Endothelial cell of hepatic sinusoid (primary cell): ENCODE measurements at regions not wholly inside any gene's neighbourhood (a gene's known extent, or its start where the extent isn't known, plus 50 kb on each side); places are given as distances from the start of the nearest gene placed in this dataset.
"Not testable (repeated sequence)": the region's sequence is repeated elsewhere in the genome, so short reads cannot be mapped to it uniquely, and the experiment has no call there.

Experiments
- in situ Hi-C: cut with HindIII; loops from 2 replicates; pipeline ENCODE4 v1.10.0; 2017; ENCODE audit warnings: low sequenced_read_pairs

DNA sequence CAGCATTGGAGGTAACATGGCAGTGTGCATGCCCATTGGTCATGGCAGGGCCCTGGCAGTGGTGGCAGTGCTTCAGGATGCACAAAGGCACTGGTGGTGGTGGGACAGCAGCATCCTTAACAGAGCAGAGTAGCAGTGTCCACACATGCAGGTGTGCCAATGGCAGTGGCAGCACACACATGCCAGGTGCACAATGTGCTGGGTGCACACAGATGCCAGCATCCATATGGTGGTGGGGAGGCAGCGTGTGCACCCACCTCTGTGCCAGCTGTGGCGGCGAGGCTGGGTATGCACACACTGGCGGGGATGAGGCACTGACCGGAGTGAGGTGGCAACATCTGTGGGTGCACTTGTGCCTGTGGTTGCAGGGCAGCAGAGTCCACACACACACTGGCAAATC lies 150.6 kb downstream of the SI start:
- in situ Hi-C loops, result no loop called here

DNA sequence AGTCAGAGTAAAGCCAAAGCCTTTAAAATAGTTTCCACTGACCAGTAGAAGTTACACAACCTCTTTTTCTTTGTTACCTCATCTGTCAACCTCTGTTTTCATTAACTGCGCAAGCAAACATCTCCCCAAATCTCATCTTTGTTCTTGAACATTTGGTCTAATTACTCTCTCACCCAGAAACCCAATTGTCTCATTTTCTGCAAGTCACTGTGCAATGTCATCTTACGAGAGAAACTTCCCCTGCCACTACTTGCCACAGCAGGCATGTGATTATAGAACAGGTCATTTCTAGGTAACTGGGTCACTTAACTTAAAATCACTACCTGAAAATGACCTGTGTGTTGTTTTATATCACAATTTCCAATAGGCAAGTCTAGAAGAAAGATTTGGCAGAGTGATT lies 159.4 kb downstream of the SI start:
- in situ Hi-C loops, result no loop called here

DNA sequence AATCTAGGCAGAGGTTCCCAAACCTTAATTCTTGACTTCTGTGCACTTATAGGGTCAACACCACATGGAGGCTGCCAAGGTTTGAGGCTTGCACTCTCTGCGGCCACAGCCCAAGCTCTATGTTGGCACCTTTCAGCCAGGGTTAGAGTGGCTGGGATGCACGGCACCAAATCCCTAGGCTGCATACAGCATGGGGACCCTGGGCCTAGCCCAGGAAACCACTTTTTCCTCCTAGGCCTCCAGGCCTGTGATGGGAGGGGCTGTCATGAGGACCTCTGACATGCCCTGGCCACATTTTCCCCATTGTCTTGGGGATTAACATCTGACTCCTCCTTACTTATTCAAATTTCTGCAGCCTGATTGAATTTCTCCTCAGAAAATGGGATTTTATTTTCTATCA lies 165.4 kb downstream of the SI start:
- in situ Hi-C loops, result no loop called here

DNA sequence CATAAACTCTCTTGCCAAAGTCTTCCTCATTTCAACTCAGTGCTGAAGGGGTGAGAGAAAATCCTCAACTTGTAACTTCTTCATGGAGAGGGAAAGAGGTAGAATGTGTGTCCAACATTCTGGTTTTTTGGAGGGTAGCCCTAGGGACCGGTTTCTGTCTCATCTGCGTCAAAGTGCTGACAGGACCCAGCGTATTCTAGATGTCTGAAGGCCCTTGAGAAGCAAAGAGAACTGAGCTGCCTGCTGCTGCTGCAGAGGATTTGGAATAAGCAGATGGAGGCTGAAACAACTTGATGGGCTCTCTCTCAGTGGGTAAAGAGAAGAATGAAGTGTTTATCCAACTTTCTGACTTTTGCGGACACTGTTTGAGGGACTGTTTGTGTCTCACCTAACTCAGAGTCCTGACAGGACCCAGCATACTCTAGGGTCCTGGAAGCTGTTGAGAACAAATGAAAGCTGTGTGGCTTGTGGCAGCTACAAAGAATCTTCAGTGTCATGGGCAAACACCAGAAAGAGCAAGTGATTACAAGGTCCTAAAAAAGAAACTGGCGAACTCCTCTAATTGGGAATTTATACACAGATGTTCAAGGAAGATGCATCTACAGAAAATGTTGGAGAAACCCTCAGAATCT lies 174.4 kb downstream of the SI start:
- in situ Hi-C loops, result no loop called here

DNA sequence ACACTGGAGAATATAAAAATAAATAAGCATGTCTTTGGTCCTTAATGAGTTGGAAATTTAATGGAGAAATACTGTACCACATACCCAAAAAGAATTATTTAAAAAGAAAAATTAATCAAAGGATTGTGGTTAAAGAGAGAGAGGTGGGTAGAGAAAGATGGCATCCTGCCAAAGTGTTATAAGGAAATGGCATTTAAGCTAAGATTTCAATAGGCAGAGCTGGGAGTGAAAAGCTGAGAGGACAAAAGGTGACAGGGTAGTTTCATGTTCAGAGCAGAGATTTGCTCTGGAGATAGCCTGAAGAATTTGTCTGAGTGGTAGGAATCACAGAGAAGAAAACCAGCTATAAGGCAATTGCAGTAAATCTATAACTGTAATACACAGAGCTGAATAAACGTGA lies 181.0 kb downstream of the SI start:
- in situ Hi-C loops, result no loop called here

DNA sequence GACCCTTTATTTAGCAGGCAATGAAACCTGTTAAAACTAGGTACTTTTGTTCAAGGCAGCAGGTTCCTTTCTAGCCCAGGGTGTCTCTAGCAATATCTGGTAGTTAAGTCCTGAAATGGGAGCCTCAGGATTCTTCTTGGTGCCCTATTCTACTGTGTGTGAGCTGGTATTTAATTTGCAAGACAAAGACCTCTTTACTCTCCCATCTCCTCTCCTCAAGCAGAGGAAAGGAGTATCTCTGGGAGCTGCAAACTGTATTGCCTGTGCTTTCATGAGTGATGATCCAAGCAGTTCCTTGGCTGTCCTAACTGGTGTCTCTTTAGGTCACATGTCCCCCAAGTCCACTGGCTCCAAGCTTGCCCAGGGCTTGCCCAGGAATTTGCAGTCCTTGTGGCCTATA lies 188.2 kb downstream of the SI start:
- in situ Hi-C loops, result no loop called here

DNA sequence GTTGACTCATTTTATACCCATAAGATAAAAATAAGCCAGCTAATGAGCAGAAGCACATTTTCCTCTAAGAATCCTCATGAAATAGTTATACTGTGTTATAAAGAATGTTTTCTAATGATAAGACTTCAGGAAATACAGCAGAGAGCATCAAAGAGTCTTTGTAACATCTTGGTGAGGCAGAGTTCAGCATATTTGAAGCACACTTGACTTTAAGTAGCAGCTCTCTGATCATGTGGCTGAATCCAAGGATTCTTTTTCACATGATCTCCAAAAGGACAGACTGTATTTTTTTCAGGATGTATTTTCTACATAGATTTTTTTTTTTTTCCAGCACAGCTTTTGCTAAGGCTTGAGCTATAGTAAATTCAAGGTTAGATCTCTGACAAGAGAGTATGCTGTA lies 195.1 kb downstream of the SI start:
- in situ Hi-C loops, result no loop called here

DNA sequence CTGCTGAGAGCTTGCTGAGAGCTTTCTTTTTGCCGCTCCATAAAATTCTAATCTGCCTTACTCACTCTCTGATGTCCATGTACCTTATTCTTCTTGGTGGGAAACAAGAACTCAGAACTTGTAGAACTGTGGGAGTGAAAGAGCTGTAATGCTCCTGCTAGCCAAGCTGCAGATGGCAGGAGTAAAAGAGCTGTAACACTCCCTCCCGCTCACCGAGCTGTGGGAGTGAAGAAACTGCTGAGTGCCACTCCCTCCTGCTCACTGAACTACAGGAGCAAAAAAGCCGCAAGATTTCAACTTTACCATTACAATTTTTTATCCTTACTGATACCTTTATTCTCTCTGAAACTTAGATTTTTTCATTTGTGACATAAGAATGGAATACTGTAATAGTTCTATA lies 199.1 kb downstream of the SI start:
- in situ Hi-C loops, result no loop called here

DNA sequence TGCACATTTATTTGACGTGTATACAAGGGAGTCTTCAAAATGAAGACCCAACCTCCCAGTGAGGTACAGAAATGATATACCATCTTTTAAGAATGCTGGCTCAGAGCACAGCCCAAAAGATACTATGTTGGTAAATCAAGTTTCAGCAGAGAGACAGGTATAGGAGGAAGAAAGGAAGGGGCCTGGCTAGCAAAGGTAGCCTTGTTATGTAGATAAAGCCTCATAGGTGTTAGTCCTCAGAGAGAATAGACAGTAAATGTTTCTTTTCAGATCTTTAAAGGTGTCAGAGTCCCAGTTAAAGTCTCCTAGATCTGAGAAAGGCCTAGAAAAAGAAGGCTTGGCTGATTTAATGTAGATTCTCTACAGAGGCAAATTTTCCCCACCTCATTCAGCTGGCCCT lies 213.8 kb downstream of the SI start:
- in situ Hi-C loops, result no loop called here

DNA sequence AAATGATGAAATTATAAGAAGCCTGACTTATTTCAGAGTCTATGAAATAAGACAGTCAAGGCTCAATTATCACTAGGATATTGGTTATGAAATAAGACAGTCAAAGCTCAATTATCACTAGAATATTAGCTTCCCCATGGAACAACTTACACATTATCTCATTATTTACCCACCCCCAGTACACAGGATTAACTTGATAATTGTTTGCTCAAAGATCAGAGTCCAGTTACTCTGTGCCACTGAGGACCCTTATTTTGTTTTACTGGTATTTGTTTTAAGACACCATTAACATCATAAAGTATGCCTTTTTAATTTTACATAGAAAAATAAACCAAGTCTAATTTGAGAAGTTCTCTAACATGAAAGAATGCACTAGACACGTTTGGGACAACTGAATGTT lies 225.4 kb downstream of the SI start:
- in situ Hi-C loops, result no loop called here

DNA sequence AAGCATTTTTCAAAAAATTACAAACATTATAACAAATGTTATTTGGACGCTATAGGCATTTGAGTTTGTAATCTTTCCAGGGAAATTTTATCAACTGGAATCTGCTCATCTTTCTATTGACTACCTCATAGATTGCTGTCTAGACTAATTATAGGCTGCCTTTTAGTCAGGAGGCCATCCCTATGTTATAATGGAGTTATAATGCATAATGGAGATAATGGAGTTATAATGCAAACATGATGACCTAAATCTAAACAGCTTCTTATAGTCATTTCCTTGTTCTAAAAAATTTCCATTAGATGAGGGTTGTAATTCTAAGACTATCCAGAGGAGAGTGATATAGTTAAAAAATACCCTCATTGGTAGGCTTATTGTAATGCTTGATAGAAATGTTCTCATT lies 226.4 kb downstream of the SI start:
- in situ Hi-C loops, result no loop called here

DNA sequence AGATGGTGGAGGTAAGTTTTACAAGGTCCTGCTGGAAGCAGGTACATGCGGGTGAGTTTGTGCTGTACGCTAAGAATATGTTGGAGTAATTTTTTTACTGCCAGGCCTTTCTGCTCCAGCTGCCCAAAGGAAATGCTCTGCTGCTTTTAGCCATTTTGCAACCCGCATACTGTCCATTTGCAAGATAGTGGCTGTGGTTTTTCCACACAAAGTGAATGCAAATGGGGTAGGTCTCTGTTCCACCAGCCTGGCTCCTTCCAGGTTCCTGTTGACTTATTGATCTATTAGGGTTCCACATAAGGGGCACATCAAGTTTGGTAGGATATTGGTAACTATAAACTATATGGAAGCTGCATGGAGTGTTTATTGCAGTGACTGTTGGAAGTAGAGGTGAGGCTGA lies 227.1 kb downstream of the SI start:
- in situ Hi-C loops, result no loop called here

DNA sequence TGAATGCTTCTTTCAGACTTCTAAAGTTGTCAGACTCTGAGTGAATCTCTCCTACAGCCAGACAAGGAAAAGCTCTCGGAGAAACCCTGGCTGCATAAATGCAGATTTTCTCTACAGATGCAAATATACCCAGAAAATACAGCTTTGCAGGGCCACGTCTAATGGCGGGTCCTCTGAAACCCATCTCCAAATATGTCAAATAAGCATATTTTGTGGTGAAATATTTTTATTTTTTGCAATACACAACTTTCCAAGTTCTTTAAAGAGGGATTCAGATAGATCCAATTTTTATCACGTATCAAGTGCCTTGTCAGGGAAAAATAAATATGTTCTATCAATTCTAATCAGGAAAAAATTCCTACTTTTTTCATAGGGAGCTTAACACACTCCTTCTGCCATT lies 229.4 kb downstream of the SI start:
- in situ Hi-C loops, result no loop called here

DNA sequence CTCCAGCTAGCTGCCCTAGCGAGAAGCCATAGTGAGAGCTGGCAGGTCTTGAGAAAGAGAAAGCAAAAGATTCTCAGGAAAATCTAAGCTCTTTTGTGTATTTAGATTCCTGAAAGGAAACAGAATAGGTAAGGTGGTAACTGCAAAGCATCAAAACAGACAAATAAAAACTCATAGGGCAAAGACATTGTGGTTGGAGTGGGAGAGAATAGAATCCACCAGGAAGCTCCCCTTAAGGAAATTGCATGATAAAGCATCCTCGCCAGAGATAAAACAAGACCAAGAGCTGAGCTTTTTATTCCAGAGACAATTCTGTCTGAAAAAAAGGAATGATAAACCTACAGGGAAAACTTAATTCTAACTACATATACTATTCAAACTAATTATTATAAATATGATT lies 232.6 kb downstream of the SI start:
- in situ Hi-C loops, result no loop called here

DNA sequence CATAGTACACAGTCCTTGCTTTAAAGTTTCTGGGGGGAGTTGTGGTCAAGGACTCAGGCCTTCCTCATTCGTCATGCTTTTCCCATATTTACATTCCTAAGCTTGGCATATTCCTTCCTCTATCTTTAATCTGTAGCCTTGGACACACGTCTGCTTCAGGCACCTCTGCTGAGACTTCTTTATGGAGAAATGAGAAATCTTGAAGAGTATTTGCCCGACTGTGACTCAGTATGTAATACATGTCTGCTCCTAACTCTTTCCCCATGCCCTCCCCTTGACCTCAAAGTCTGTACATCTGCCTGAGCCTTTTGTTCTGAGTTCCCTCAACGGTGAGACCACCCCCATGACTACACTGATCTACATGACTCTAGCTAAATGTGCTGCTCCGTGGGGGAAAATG lies 246.1 kb downstream of the SI start:
- in situ Hi-C loops, result no loop called here

DNA sequence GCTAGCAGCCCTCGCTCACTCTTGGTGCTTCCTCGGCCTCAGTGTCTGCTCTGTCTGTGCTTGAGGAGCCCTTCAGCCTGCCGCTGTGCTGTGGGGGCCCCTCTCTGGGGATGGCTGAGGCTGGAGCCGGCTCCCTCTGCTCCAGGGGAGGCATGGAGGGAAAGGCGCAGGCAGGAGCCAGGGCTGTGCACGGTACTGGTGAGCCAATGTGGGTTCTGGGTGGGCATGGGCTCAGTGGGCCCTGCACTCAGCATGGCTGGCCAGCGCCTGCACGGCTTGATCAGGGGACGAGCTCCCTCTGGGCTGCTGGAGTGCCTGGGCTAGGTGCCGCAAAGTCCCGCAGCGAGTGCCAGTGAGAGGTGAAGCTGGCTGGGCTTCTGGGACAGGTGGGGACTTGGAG lies 260.0 kb downstream of the SI start:
- in situ Hi-C loops, result no loop called here

DNA sequence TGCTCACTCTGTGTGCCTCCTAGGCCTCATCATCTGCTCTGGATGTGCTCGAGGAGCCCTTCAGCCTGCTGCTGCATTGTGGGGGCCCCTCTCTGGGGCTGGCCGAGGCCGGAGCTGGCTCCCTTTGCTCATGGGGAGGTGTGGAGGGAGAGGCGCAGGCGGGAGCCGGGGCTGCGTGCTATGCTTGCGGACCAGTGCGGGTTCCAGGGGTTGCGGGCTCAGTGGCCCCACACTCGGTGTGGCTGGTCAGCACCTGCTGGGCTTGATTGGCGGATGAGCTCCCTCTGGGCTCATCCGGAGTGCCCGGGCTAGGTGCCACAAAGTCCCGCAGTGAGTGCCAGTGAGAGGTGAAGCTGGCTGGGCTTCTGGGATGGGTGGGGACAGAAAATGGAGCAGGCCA lies 264.2 kb downstream of the SI start:
- in situ Hi-C loops, result no loop called here

DNA sequence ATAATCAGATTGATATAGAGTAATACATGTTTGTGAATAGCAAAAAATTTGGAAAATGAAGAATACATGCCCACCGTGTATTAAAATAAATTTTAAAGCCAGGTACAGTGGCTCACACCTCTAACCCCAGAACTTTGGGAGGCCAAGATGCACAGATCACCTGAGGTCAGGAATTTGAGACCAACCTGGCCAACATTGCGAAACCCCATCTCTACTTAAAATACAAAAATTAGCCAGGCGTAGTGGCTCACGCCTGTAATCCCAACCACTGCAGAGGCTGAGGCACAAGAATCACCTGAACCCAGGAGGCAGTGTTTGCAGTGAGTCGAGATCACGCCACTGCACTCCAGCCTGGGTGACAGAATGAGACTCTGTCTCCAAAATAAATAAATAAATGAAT lies 266.3 kb downstream of the SI start:
- in situ Hi-C loops, result no loop called here

DNA sequence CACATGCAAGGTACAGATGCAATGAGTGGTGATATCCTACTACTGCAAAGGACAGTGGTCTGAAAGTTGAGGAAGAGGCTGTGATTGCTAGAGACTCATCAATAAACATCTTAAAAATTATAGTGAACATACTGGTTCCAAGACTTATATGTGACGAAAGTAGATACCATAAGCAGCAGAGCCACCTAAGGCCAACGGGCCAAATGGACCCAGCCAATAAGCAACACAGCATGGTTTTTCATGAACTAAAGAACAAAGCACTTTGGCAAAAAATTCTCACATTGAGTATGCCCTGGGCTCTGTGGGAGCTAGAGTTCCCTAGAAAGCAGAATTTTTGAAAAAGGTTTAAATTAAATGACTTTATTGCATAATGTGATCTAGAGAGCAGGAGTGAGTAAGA lies 272.1 kb downstream of the SI start:
- in situ Hi-C loops, result no loop called here

DNA sequence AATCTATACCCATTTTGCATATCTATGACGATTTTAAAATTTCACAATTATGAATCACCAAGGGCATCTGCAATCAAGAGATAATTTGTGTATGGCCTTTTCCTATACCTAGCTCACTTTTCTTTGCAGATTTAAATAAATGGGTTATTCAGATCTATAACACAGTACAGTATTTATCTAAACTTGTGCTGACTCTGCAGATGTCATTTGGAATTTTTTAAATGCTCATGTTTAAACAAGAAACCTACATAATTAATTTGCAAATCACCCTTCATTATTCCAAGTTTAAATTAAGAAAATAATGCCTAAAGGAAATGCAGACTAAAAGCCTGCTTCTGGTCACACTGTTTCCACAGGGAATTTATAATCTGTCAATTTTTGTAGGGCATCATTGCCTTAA lies 284.2 kb downstream of the SI start:
- in situ Hi-C loops, result no loop called here

DNA sequence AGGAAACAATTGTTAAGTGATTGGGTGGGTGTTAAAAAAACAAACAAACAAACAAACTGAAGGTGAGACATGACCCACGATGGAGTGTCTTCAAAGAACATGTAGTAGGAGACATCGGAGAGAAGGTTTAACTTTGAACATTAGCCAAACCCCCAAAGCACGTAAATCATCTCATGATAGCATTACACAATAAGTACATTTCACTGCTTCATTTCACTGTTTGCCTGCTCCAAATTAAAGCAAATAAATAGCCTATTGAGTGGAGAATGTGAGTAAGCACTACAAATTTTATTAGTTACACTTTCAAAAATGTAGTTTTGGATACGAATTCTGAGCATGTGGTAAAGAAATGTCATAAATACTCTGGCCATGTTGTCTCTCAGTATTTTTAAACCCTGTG lies 287.0 kb downstream of the SI start:
- in situ Hi-C loops, result no loop called here

DNA sequence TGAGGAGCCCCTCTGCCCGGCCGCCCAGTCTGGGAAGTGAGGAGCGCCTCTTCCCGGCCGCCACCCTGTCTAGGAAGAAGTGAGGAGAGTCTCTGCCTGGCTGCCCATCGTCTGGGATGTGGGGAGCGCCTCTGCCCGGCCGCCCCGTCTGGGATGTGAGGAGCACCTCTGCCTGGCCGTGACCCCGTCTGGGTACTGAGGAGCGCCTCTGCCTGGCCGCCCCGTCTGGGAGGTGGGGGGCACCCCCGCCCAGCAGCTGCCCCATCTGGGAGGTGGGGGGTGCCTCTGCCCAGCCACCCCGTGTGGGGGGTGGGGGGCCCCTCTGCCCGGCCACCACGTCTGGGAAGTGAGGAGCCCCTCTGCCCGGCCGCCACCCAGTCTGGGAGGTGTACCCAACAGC lies 293.9 kb downstream of the SI start:
- in situ Hi-C loops, result not testable (repeated sequence)

DNA sequence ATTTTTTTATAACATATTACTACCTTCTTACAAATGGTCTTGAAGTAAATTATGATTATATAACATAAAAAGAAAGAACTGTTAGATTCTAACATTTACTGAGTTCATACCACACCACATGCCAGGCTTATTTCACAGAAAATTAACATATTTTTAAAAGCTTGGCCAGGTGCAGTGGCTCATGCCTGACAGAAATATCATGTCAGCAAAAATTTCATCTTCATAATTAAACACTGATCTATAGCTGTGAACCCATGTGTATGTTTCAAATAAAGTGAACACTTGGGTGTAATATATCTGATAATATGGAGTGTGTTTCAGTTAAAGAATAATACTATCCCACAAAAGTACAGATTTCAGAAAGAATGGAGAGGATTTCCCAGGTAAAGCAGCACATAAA lies 296.5 kb downstream of the SI start:
- in situ Hi-C loops, result no loop called here

DNA sequence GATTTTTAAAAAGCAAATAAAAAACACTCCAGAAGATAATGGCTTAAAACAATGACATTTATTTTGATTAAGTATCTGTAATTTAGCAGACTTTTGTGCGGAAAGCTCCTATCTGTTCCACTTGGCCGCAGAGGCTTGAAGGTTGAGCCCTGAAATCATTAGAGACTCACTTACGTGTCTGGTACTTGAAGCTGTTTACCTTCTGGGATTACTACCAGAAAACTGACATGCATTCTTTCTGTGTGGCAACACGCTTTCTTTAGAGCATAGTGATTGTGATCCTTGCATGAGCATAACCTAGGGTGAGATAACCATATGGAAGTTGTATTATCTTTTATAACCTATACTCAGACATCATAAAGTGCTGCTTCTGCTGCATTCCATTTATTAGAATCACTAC lies 298.5 kb downstream of the SI start:
- in situ Hi-C loops, result no loop called here
